Common myeloid progenitor, CD34-positive (primary cell): ENCODE measurements at regions not wholly inside any gene's neighbourhood (a gene's known extent, or its start where the extent isn't known, plus 50 kb on each side); places are given as distances from the start of the nearest gene placed in this dataset.
"Not testable (repeated sequence)": the region's sequence is repeated elsewhere in the genome, so short reads cannot be mapped to it uniquely, and the experiment has no call there.

Source experiments
- CTCF ChIA-PET: fragments of 350-600 bp; sonication (Branson Sonifier 250); formaldehyde crosslinking; loops from one replicate; lab custom pipeline; 2021; ENCODE audit warnings: antibody characterized with exemption; lab: Charles Lee
- POLR2A ChIA-PET: fragments of 350-600 bp; sonication (Branson Sonifier 250); formaldehyde crosslinking; loops from one replicate; lab custom pipeline; 2021; ENCODE audit warnings: antibody characterized with exemption; lab: Charles Lee
- DNase-seq, 3 donors: peaks; one replicate each; pipeline versions ENCODE4 v3.0.0 to v3.0.0-alpha.2; 2013
- H3K27ac ChIP-seq, 2 experiments: 1 replicate in 1 of 2; 2 replicates in 1 of 2; pipeline ENCODE4 v1.7.0; 2013; ENCODE audit warnings: inconsistent platforms in 2 of 2, low read length in 2 of 2, mild to moderate bottlenecking in 2 of 2, low read depth in 1 of 2, moderate library complexity in 1 of 2; ENCODE audit not compliant: severe bottlenecking in 2 of 2, insufficient read depth in 1 of 2, poor library complexity in 1 of 2
- H3K27me3 ChIP-seq, 5 experiments: replicated peaks in 2 of 5; 1 replicate in 3 of 5; 2 replicates in 2 of 5; pipeline versions ENCODE4 v1.6.1 to v1.7.0; 2013; ENCODE audit warnings: low read length in 4 of 5, mild to moderate bottlenecking in 2 of 5, moderate library complexity in 2 of 5, inconsistent platforms in 1 of 5; ENCODE audit not compliant: insufficient read depth in 5 of 5, control insufficient read depth in 4 of 5
- H3K36me3 ChIP-seq, 4 experiments: 1 replicate in 2 of 4; 2 replicates in 2 of 4; pipeline versions ENCODE4 v1.6.1 to v1.7.0; 2013; ENCODE audit warnings: low read length in 3 of 4, control low read depth in 1 of 4, mild to moderate bottlenecking in 1 of 4; ENCODE audit not compliant: control insufficient read depth in 4 of 4, insufficient read depth in 4 of 4
- H3K4me1 ChIP-seq, 4 experiments: 1 replicate in 3 of 4; 2 replicates in 1 of 4; pipeline versions ENCODE4 v1.6.1 to v1.7.1; 2013; ENCODE audit warnings: low read length in 3 of 4, mild to moderate bottlenecking in 3 of 4, control low read depth in 1 of 4, inconsistent platforms in 1 of 4, moderate library complexity in 1 of 4; ENCODE audit not compliant: control insufficient read depth in 4 of 4, insufficient read depth in 4 of 4; ENCODE audit errors: control extremely low read depth in 1 of 4
- H3K4me3 ChIP-seq, 7 experiments: 1 replicate in 4 of 7; 2 replicates in 3 of 7; pipeline versions ENCODE4 v1.5.1 to v1.7.0; 2013; ENCODE audit warnings: mild to moderate bottlenecking in 7 of 7, low read length in 6 of 7, moderate library complexity in 6 of 7, inconsistent platforms in 2 of 7, low read depth in 2 of 7, control low read depth in 1 of 7; ENCODE audit not compliant: insufficient read depth in 4 of 7, control insufficient read depth in 1 of 7; ENCODE audit errors: extremely low read depth in 1 of 7
- H3K9me3 ChIP-seq, 5 experiments: 1 replicate in 4 of 5; 2 replicates in 1 of 5; pipeline versions ENCODE4 v1.6.1 to v1.7.1; 2013; ENCODE audit warnings: low read length in 4 of 5, mild to moderate bottlenecking in 2 of 5, inconsistent platforms in 1 of 5, low read depth in 1 of 5, moderate library complexity in 1 of 5; ENCODE audit not compliant: control insufficient read depth in 4 of 5, insufficient read depth in 2 of 5; ENCODE audit errors: control extremely low read depth in 1 of 5
- WGBS: methylation state at CpG from one replicate; pipeline ENCODE4 v1.1.5; 2013; ENCODE audit not compliant: insufficient coverage; 5-methylcytosine and 5-hydroxymethylcytosine counted together

GRCh38 chr9:62874745-62875599 is 1685.1 kb downstream of the SPATA31A7 start:
- H3K4me1 ChIP-seq, H3K27me3 ChIP-seq, DNase-seq, H3K4me3 ChIP-seq, H3K27ac ChIP-seq, H3K9me3 ChIP-seq, H3K36me3 ChIP-seq, CTCF ChIA-PET: not testable (repeated sequence)
- 96% methylated on average over 3 of the region's 4 CpGs for WGBS
- POLR2A ChIA-PET, result interaction anchor here (0.6 kb wide), 1 partner anchor 9 kb away, joined by 5 read pairs; no protein-coding TSS in a partner anchor

GRCh38 chr9:62877552-62877951 is 1687.7 kb downstream of the SPATA31A7 start:
- H3K27me3 ChIP-seq, CTCF ChIA-PET, H3K4me1 ChIP-seq, H3K9me3 ChIP-seq, H3K4me3 ChIP-seq, DNase-seq, POLR2A ChIA-PET, H3K36me3 ChIP-seq, H3K27ac ChIP-seq: not testable (repeated sequence)

DNA sequence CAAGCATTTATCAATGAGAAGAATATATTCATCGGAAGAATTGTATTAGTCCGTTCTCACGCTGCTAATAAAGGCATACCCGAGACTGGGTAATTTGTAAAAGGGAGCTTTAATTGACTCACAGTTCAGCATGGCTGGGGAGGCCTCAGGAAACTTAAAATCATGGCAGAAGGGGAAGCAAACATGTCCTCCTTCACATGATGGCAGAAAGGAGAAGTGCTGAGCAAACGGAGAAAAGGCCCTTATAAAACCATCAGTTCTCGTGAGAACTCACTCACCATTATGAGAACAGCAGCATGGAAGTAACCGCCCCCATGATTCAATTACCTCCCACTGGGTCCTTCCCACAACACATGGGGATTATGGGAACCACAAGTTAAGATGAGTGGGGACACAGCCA is 1688.2 kb downstream of the SPATA31A7 start:
- H3K4me3 ChIP-seq, H3K36me3 ChIP-seq, H3K27ac ChIP-seq, H3K9me3 ChIP-seq, CTCF ChIA-PET, H3K27me3 ChIP-seq, POLR2A ChIA-PET, H3K4me1 ChIP-seq: not testable (repeated sequence)
- WGBS, result 72% methylated on average over 6 of the region's 7 CpGs
- peak in 2 of 3 donors; percentile 26 to 49 for DNase-seq

DNA sequence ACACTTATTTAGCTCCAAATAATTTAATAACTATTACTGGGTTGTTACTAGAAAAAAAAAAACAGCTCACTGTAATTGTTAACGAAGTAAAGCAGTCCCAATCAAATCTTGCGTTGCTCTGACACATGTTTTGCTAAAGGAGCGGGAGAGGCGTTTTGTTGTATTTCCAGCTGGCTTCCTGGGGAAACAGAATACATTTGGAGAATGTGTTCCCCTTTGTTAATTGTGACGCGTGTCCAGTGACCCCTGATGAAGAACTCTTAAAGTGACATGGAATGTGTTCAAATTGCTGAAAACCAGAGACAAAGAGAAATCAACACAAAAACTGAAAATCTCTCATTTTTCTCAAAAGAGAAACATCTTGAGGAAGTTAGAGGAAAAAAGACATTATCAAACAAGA is 1690.6 kb downstream of the SPATA31A7 start:
- H3K9me3 ChIP-seq, H3K4me3 ChIP-seq, CTCF ChIA-PET, H3K27me3 ChIP-seq, POLR2A ChIA-PET, DNase-seq, H3K36me3 ChIP-seq, H3K4me1 ChIP-seq, H3K27ac ChIP-seq: not testable (repeated sequence)
- 89% methylated on average over 6 of the region's 6 CpGs for WGBS

- DNase-seq, H3K4me1 ChIP-seq, H3K27me3 ChIP-seq, CTCF ChIA-PET, H3K4me3 ChIP-seq, H3K9me3 ChIP-seq, H3K36me3 ChIP-seq, POLR2A ChIA-PET, H3K27ac ChIP-seq: not testable (repeated sequence)
- 78% methylated on average over 3 of the region's 3 CpGs for WGBS
These were observed 1691.1 kb downstream of the SPATA31A7 start for GRCh38 chr9:62880971-62881370.

DNA sequence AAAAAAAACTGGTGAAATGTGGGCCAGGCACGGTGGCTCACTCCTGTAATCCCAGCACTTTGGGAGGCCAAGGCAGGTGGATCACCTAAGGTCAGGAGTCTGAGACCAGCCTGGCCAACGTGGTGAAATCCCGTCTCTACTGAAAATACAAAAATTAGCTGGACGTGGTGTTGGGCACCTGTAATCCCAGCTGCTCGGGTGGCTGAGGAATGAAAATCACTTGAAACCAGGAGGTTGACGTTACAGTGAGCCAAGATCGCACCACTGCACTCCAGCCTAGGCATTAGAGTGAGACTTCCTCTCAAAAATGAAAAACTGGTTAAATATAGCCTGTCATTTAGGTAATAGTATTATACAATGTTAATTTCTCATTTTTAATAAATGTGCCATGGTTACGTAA is 1692.0 kb downstream of the SPATA31A7 start:
- H3K9me3 ChIP-seq, DNase-seq, H3K4me3 ChIP-seq, H3K27ac ChIP-seq, H3K27me3 ChIP-seq, H3K36me3 ChIP-seq, CTCF ChIA-PET, POLR2A ChIA-PET, H3K4me1 ChIP-seq: not testable (repeated sequence)
- WGBS, result 95% methylated on average over 7 of the region's 8 CpGs

DNA sequence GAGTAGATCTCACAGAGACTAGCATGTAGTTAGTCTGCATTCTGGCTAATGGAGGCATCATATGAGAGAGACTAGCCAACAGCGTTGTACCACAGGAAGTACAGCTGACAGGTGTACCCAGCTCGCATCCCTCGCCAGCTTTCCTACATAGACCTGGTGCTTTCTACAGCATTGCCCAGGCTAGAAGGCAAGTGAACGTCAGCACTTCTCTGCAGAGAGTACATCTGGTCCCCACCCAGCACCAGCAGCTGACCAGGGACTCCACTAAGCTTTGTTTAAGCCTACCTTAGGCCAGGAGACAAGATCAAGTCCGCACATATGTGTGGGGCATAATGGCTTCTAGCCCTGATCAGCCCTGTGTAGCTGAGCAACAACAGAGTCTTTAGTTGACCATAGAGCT is 1692.9 kb downstream of the SPATA31A7 start:
- H3K4me3 ChIP-seq, H3K9me3 ChIP-seq, H3K27ac ChIP-seq, H3K27me3 ChIP-seq, H3K4me1 ChIP-seq, DNase-seq, POLR2A ChIA-PET, CTCF ChIA-PET, H3K36me3 ChIP-seq: not testable (repeated sequence)
- WGBS, result 89% methylated on average over 5 of the region's 5 CpGs
